OCI-LY3 (cell line): ENCODE measurements at regions not wholly inside any gene's neighbourhood (a gene's known extent, or its start where the extent isn't known, plus 50 kb on each side); places are given as distances from the start of the nearest gene placed in this dataset.

Experiments
- EZH2phosphoT487 ChIP-seq: fragments of 200-600 bp; shearing (Covaris generic); IDR thresholded peaks from 2 replicates; pipeline ENCODE4 v1.6.1; 2018; ENCODE audit warnings: antibody characterized with exemption, mixed run types, low read depth
- TF ChIP-seq, protein P1 (sequence below): fragments of 200-600, 300-600 bp; sonication (generic); IDR thresholded peaks from 2 replicates; pipeline ENCODE4 v1.5.1; 2014; ENCODE audit warnings: antibody characterized with exemption, low read length, low read depth

DNA sequence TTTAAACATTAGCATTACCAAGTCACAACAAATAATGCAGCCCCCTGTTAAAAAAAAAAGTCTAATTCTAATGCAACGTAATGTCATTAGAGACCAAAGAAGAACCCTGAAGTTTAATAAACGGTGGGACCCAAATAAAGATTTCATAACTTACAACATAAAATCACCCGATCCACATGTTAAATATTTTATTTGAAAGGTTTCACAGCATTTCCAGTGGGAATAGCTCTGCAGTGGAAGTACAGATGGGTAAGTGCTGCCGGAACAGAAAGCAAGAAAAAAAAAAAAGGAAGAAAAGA lies 320.6 kb upstream of the ZMIZ1 start:
- TF ChIP-seq, protein P1, sequence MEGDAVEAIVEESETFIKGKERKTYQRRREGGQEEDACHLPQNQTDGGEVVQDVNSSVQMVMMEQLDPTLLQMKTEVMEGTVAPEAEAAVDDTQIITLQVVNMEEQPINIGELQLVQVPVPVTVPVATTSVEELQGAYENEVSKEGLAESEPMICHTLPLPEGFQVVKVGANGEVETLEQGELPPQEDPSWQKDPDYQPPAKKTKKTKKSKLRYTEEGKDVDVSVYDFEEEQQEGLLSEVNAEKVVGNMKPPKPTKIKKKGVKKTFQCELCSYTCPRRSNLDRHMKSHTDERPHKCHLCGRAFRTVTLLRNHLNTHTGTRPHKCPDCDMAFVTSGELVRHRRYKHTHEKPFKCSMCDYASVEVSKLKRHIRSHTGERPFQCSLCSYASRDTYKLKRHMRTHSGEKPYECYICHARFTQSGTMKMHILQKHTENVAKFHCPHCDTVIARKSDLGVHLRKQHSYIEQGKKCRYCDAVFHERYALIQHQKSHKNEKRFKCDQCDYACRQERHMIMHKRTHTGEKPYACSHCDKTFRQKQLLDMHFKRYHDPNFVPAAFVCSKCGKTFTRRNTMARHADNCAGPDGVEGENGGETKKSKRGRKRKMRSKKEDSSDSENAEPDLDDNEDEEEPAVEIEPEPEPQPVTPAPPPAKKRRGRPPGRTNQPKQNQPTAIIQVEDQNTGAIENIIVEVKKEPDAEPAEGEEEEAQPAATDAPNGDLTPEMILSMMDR, result no peak
- no peak for TF ChIP-seq EZH2phosphoT487
